ENCODE measurements at regions not wholly inside any gene's neighbourhood (a gene's known extent, or its start where the extent isn't known, plus 50 kb on each side); places are given as distances from the start of the nearest gene placed in this dataset.

GRCh38 chr11:27183672-27184457, 143.2 kb downstream of the BBOX1 start:
- TF ChIP-seq CTCF (IDR thresholded peaks at IDR 0.05) (peak; percentile 75; the same call in 1 of the 2 replicates), POLR2AphosphoS5 (IDR thresholded peaks at IDR 0.05; ENCODE audit: low read depth, low read length) (no peak), REST (IDR thresholded peaks at IDR 0.05; ENCODE audit: insufficient read depth in 1 of 2, low read depth in 2 of 2, low read length in 1 of 2) (no peak), TCF7L2 (IDR thresholded peaks at IDR 0.05; ENCODE audit: low read depth, low read length) (no peak), SIN3A (IDR thresholded peaks at IDR 0.05; ENCODE audit: borderline replicate concordance, insufficient read depth, low read depth, low read length) (no peak)
